GM12891 (cell line): ENCODE measurements at regions not wholly inside any gene's neighbourhood (a gene's known extent, or its start where the extent isn't known, plus 50 kb on each side); places are given as distances from the start of the nearest gene placed in this dataset.

Experiments used
- DNase-seq: peaks from one replicate; pipeline ENCODE4 v3.0.0; 2011; ENCODE audit warnings: low spot score; ENCODE audit not compliant: insufficient read length
- FAIRE-seq: peaks from 2 replicates; lab custom pipeline; 2011; peaks lifted over from hg19 to GRCh38; lab: Jason Lieb, UNC
- PAX5 ChIP-seq: IDR thresholded peaks from 2 replicates; pipeline ENCODE4 v1.6.1; 2011; ENCODE audit warnings: low read length, moderate library complexity, mild to moderate bottlenecking; ENCODE audit not compliant: insufficient read depth, severe bottlenecking
- POLR2A ChIP-seq: IDR thresholded peaks from 2 replicates; pipeline ENCODE4 v1.6.1; 2011; ENCODE audit warnings: low read depth, low read length, control low read depth
- POLR2AphosphoS5 ChIP-seq: IDR thresholded peaks from 2 replicates; pipeline ENCODE4 v1.6.1; 2011; ENCODE audit warnings: low read depth, low read length, control low read depth
- POU2F2 ChIP-seq: IDR thresholded peaks from 2 replicates; pipeline ENCODE4 v1.6.1; 2011; ENCODE audit warnings: low read depth, mild to moderate bottlenecking, control low read depth, low read length, moderate library complexity
- SPI1 ChIP-seq: IDR thresholded peaks from 2 replicates; pipeline ENCODE4 v1.6.1; 2011; ENCODE audit warnings: low read depth, low read length, control low read depth
- TAF1 ChIP-seq: IDR thresholded peaks from 2 replicates; pipeline ENCODE4 v1.6.1; 2011; ENCODE audit warnings: low read depth, low read length, control low read depth

DNA sequence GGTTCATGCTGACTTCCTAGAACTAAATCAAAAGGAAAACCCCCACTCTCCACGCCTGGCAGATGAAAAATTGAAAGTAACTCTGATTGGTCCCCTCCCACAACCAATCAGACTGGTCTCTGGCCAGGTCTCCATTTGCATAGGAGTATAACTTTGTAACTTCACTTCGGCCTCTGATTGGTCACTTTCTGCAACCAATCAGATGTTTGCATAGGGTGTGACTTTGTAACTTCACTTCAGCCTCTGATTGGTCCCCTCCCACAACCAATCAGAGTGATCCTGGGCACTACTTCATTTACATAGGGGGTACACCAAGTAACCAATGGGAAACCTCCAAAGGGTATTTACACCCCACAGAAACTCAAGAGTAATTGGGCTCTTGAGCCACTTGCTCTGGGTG is 306.6 kb upstream of the PFKP start:
- no peak for DNase-seq
- no peak for FAIRE-seq
- TF ChIP-seq POU2F2 (no peak), TAF1 (no peak), PAX5 (no peak), SPI1 (no peak), POLR2A (no peak), POLR2AphosphoS5 (no peak)

DNA sequence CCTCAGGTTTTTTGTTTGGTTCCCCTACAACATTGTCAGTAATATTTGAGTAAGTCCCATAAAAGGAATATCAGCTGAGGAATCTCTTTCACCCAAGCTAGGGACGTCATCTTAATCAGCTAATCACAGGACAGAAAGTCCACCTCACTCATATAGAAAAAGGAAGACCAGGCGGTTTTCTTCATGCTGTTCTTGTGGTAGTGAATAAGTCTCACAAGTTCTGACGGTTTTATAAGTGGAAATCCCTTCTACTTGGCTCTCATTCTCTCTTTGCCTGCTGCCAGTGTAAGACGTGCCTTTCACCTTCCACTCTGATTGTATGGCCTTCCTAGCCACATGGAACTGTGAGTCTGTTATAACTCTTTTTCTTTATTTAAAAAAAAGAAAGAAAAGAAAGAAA is 308.1 kb upstream of the PFKP start:
- DNase-seq, result no peak
- TF ChIP-seq POLR2A (no peak), SPI1 (no peak), TAF1 (no peak), POU2F2 (no peak), POLR2AphosphoS5 (no peak), PAX5 (no peak)
- no peak for FAIRE-seq

DNA sequence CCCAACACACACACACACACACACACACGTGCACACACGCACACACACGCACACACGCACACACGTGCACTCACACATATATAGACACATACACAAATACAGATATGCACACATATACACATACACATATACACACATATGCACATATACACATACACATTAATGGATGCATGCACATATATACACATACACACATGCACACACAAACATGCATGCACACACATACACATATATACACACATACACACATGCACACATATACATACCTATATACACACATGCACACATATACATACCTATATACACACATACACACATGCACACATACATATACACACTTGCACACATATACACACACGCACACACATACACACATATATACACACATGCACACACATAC is 312.4 kb upstream of the PFKP start:
- peak; percentile 54 for FAIRE-seq
- TF ChIP-seq POLR2AphosphoS5 (no peak), SPI1 (no peak), PAX5 (no peak), POLR2A (no peak)
- no peak for DNase-seq

DNA sequence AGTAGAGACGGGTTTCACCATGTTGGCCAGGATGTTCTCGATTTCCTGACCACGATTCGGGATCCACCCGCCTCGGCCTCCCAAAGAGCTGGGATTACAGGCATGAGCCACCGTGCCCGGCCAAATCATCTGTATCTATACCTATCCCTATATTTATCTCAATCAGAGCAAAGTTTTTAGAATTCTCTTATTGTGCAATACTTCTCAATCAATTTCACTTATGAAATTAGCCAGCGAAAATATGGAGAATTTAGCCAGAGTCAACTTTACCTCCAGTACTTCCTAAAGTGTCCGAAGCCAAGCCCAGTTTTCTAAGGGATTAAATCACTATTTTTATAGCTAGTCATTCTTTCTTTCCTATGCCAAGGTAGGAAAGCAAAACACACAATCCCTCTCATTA is 319.1 kb upstream of the PFKP start:
- DNase-seq (no peak), FAIRE-seq (no peak)
- no peak for TF ChIP-seq POU2F2
- no peak for TF ChIP-seq TAF1
- no peak for TF ChIP-seq SPI1
- TF ChIP-seq PAX5, result no peak
- no peak for TF ChIP-seq POLR2AphosphoS5
- TF ChIP-seq POLR2A, result no peak

DNA sequence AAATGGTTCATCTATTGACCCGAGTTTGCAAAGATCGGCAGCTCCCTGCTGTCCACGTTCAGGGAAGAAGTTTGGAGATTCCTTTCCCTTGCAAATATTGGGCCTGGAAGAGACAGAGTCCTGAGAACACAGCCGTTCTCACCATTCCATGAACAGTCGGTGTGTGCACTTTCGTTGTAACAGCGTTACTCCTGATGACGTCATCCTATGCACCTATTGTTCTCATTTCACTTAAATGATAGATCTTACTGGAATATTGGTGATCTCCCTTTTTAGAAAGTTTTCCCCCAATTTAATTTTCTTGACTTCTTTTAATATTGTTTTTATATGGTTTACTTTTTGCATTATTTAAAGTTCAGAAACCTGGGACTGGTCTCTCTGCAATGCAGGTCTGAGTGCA is 320.7 kb upstream of the PFKP start:
- no peak for DNase-seq
- no peak for FAIRE-seq
- no peak for TF ChIP-seq SPI1
- no peak for TF ChIP-seq POU2F2
- TF ChIP-seq POLR2AphosphoS5, result no peak
- no peak for TF ChIP-seq TAF1
- no peak for TF ChIP-seq PAX5

DNA sequence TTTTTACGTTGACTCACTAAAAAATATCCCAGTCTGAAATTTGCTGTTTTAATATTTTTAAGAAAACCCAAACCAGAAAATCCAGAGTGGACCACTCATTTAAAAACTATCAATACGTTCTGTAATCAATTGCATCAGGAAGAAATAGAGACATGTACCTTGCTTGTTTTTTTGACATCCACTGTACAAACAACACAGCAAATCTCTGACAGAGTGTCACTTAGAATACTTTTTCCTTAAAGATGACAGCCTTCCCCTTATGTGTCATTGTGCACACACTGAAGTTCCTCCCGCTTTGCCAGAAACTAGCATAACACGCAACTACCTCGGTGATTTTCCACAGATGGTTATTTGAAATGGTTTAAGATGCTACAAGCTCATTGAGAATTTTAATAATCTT is 321.7 kb upstream of the PFKP start:
- FAIRE-seq, result no peak
- TF ChIP-seq TAF1 (no peak), POU2F2 (no peak)

DNA sequence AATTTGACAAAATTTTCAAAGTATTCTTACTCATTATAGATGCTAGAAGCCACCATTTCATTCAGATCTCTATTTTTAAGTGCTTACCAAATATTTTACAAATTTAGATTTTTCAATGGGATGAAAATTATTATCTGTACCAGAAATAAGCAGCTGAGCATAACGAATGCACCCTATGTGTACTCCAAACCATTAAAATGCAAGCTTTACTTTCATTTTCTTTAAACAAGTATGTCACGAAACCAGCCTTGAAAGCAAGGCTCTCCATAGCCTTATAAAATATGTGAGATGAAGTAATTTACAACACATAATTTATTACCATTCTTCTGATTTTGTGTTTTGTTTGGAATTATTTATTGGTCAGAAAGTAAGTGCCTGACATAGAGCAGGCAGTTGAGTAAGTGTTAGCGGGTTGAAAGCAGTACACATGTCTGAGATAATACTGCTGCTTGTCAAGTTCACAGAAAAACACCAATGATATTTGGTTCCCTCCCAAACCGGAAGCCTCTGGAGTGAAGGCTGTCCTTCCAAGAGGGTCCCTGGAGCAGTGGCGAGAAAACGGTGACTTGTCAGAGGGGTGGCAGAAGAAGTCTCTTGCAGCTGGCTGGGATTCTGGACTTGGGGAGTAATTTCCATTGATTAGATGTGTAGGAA is 322.7 kb upstream of the PFKP start:
- TF ChIP-seq TAF1 (no peak), POLR2AphosphoS5 (no peak), PAX5 (no peak), SPI1 (no peak)
- FAIRE-seq (no peak), DNase-seq (no peak)

More for the DNA sequence above, 321.7 kb upstream of the PFKP start:
- DNase-seq, result no peak

DNA sequence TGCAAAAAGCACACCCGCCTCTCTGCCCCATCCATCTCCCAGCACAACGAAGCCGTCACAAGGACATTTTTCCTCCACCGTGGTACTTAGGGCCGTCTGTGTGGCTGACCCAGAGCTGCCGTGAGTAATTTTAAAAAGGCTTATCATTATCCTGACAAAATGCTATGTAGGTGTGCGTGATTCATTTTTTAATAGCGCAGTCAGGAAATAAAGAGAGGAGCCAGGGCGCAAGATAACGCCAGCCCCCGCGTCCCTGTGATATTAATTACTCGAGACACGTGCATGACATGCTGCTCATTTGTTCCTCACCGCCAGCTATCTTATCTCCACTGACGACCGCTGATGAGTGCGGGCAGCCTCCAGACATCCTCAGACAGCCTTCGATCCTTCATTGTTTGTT is 332.7 kb upstream of the PFKP start:
- DNase-seq, result no peak
- no peak for FAIRE-seq
- TF ChIP-seq POU2F2, result no peak
- TF ChIP-seq PAX5, result no peak

DNA sequence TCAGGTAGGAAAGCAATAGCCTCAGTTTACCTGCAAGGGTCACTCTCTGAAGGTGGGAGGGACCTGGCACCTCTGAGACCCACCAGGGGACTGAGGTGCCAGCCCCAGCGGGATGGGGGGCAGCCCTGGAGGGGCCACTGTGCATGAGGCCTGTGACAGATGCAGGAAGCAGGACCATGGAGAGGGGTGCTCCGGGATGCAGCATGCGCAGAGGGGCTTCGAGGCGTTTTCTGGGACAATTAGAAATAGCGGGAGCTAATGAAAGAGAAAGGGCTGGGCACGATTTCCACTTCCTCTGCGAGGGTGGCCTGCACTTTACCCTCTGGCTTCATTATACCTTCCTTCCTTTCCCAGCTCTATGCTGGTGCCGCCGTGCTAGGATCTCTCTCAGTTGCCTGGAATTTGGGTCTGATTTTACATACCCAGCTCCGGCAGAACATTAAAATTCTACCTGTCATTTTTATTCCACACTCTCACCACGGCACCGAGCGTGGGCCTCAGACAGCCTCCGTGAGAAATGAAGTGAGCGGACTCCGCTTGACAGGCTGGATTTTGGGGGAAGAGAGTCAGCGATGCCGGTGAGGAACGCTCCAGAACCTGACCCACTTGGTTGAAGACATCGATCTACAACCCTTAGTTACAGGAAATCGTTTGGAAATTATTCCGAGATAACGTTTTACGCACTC is 333.9 kb upstream of the PFKP start:
- no peak for TF ChIP-seq POLR2AphosphoS5
- no peak for TF ChIP-seq PAX5
- TF ChIP-seq SPI1, result no peak
- no peak for TF ChIP-seq POU2F2
- no peak for TF ChIP-seq TAF1
- TF ChIP-seq POLR2A, result no peak
- no peak for FAIRE-seq
- DNase-seq, result no peak

DNA sequence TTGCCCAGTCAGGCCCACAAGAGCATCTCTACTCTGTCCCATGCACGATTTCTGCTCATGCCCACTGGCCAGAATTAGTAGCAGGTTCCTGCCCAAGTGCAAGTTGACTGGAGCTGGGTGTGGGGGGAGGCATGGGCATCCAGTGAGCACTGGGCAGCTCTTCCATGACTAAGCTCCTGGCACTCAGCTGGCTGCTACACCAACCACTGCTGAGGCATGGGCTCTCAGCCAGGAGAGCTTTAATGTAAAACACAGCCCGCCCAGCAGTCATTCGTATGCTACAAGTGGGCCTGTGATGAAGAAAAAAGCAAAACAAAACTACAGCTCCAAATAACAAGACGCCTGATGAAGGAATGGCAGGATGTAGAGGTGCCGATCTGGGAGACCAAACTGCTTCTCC is 335.4 kb upstream of the PFKP start:
- TF ChIP-seq POU2F2, result no peak
- no peak for TF ChIP-seq POLR2A
- TF ChIP-seq TAF1, result no peak
- no peak for TF ChIP-seq POLR2AphosphoS5
- no peak for DNase-seq
- no peak for FAIRE-seq

DNA sequence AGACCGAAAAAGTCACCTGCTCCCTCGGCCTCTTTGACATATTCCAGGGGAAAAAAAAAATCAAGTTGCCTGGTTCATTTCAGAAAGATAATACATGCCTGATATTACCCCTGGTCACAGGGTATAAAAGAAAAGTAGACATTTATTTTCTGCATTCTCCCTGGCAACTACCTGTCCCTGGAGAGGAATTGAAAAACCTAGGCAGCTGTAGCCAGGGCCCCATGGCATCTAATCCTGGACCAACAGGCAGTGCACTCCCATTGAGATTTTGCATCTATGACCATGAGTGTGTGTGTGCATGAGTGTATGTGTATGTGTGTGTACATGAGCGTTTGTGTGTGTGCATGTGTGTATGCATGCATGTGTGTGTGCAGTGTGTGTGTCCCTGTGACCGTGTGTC is 338.2 kb upstream of the PFKP start:
- DNase-seq (no peak), FAIRE-seq (no peak)
- TF ChIP-seq PAX5 (no peak), POLR2AphosphoS5 (no peak), SPI1 (no peak), POU2F2 (no peak), POLR2A (no peak), TAF1 (no peak)
